Astrocyte (in vitro differentiated cells and primary cell): ENCODE measurements at regions not wholly inside any gene's neighbourhood (a gene's known extent, or its start where the extent isn't known, plus 50 kb on each side); places are given as distances from the start of the nearest gene placed in this dataset.
"Not testable (repeated sequence)": the region's sequence is repeated elsewhere in the genome, so short reads cannot be mapped to it uniquely, and the experiment has no call there.

Experiments used
- DNase-seq: peaks from one replicate; pipeline ENCODE4 v3.0.0-alpha.2; 2010; ENCODE audit warnings: low read depth
- FAIRE-seq: peaks from 2 replicates; lab custom pipeline; 2011; peaks lifted over from hg19 to GRCh38; lab: Jason Lieb, UNC
- H2AFZ ChIP-seq: 2 replicates; pipeline ENCODE4 v1.6.0; 2012; ENCODE audit warnings: low read depth, low read length, inconsistent platforms
- H3K27ac ChIP-seq: 2 replicates; pipeline ENCODE4 v1.5.1; 2011; ENCODE audit warnings: low read depth, low read length, inconsistent platforms
- H3K27me3 ChIP-seq: 2 replicates; pipeline ENCODE4 v1.6.0; 2011; ENCODE audit warnings: low read length, inconsistent platforms; ENCODE audit not compliant: insufficient read depth
- H3K36me3 ChIP-seq: 2 replicates; pipeline ENCODE4 v1.5.1; 2011; ENCODE audit warnings: low read length, inconsistent platforms; ENCODE audit not compliant: insufficient read depth
- H3K4me1 ChIP-seq: 2 replicates; pipeline ENCODE4 v1.5.1; 2011; ENCODE audit warnings: low read length, inconsistent platforms; ENCODE audit not compliant: insufficient read depth
- H3K4me2 ChIP-seq: 2 replicates; pipeline ENCODE4 v1.6.0; 2012; ENCODE audit warnings: low read length, inconsistent platforms
- H3K4me3 ChIP-seq: 2 replicates; pipeline ENCODE4 v1.5.1; 2011; ENCODE audit warnings: low read depth, mild to moderate bottlenecking, low read length, inconsistent platforms; ENCODE audit not compliant: insufficient read depth
- H3K79me2 ChIP-seq: 2 replicates; pipeline ENCODE4 v1.6.0; 2012; ENCODE audit warnings: mild to moderate bottlenecking, low read length, inconsistent platforms; ENCODE audit not compliant: insufficient read depth
- H3K9ac ChIP-seq: 2 replicates; pipeline ENCODE4 v1.6.0; 2012; ENCODE audit warnings: mild to moderate bottlenecking, low read length, inconsistent platforms
- H3K9me3 ChIP-seq: 2 replicates; pipeline ENCODE4 v1.5.1; 2012; ENCODE audit warnings: low read depth, mild to moderate bottlenecking, low read length, inconsistent platforms; ENCODE audit not compliant: insufficient read depth
- H4K20me1 ChIP-seq: 2 replicates; pipeline ENCODE4 v1.6.0; 2012; ENCODE audit warnings: low read length, inconsistent platforms; ENCODE audit not compliant: insufficient read depth
- H3K27ac Mint-ChIP-seq: one replicate; pipeline ENCODE4 v1.8.0; 2021; ENCODE audit warnings: mild to moderate bottlenecking, mixed read lengths; ENCODE audit not compliant: unreplicated experiment
- H3K27me3 Mint-ChIP-seq: one replicate; pipeline ENCODE4 v1.8.0; 2021; ENCODE audit warnings: low read depth, mixed read lengths; ENCODE audit not compliant: unreplicated experiment
- H3K36me3 Mint-ChIP-seq: one replicate; pipeline ENCODE4 v1.8.0; 2021; ENCODE audit warnings: low read depth, mixed read lengths; ENCODE audit not compliant: unreplicated experiment
- H3K4me1 Mint-ChIP-seq: one replicate; pipeline ENCODE4 v1.8.0; 2021; ENCODE audit warnings: low read depth, mixed read lengths; ENCODE audit not compliant: unreplicated experiment
- H3K4me3 Mint-ChIP-seq: one replicate; pipeline ENCODE4 v1.8.0; 2021; ENCODE audit warnings: mild to moderate bottlenecking, moderate library complexity, mixed read lengths; ENCODE audit not compliant: unreplicated experiment
- H3K9me3 Mint-ChIP-seq: one replicate; pipeline ENCODE4 v1.8.0; 2021; ENCODE audit warnings: mild to moderate bottlenecking, mixed read lengths; ENCODE audit not compliant: unreplicated experiment
- EZH2 ChIP-seq: IDR thresholded peaks from 2 replicates; pipeline ENCODE4 v1.6.1; 2012; ENCODE audit warnings: mild to moderate bottlenecking, low read length, inconsistent platforms; ENCODE audit not compliant: insufficient read depth
- TF ChIP-seq, protein P1 (sequence below): IDR thresholded peaks from 2 replicates; pipeline ENCODE4 v1.5.1; 2011; ENCODE audit warnings: low read depth, mild to moderate bottlenecking, inconsistent platforms, low read length, moderate library complexity; ENCODE audit not compliant: insufficient read depth

DNA sequence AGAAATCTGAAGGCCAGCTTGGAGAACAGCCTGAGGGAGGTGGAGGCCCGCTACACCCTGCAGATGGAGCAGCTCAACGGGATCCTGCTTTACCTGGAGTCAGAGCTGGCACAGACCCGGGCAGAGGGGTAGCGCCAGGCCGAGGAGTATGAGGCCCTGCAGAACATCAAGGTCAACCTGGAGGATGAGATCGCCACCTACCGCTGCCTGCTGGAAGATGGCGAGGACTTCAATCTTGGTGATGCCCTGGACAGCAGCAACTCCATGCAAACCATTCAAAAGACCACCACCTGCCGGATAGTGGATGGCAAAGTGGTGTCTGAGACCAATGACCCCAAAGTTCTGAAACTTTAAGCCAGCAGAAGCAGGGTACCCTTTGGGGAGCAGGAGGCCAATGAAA, 318.4 kb downstream of the ZFHX3 start:
- not testable (repeated sequence) for H3K79me2 ChIP-seq, H3K4me2 ChIP-seq, H3K9me3 Mint-ChIP-seq, H3K4me3 Mint-ChIP-seq, H3K36me3 ChIP-seq, H3K4me3 ChIP-seq, FAIRE-seq, H3K27me3 Mint-ChIP-seq, H3K27me3 ChIP-seq, H4K20me1 ChIP-seq, H3K9me3 ChIP-seq, H3K27ac ChIP-seq, H3K9ac ChIP-seq, H3K4me1 Mint-ChIP-seq, H2AFZ ChIP-seq, H3K4me1 ChIP-seq, DNase-seq, H3K36me3 Mint-ChIP-seq, H3K27ac Mint-ChIP-seq

DNA sequence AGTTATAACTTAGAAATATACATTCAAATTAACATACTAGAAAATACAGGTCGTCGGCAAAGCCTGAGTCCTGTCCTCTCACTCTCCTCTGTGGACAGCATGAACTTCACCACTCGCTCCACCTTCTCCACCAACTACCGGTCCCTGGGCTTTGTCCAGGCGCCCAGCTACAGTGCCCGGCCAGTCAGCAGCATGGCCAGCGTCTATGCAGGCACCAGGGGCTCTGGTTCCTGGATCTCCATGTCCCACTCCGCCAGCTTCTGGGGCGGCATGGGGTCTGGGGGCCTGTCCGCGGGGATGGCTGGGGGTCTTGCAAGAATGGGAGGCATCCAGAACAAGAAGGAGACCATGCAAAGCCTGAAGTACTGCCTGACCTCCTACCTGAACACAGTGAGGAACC, 319.4 kb downstream of the ZFHX3 start:
- Mint-ChIP-seq H3K4me3 (no peak overlapping the region), H3K27me3 (no peaks in the 10 kb centered on the region), H3K27ac (no peak overlapping the region), H3K9me3 (no peaks in the 10 kb centered on the region), H3K4me1 (no peaks in the 10 kb centered on the region), H3K36me3 (peaks cover 2% of the 10 kb centered on the region)
- H3K27me3 ChIP-seq = no peaks in the 10 kb centered on the region
- no peak overlapping the region for H3K9ac ChIP-seq
- no peaks in the 10 kb centered on the region for H4K20me1 ChIP-seq
- DNase-seq (no peak), FAIRE-seq (no peak)
- no peak overlapping the region for H3K4me2 ChIP-seq
- no peaks in the 10 kb centered on the region for H3K4me1 ChIP-seq
- no peaks in the 10 kb centered on the region for H3K9me3 ChIP-seq
- TF ChIP-seq, protein P1, sequence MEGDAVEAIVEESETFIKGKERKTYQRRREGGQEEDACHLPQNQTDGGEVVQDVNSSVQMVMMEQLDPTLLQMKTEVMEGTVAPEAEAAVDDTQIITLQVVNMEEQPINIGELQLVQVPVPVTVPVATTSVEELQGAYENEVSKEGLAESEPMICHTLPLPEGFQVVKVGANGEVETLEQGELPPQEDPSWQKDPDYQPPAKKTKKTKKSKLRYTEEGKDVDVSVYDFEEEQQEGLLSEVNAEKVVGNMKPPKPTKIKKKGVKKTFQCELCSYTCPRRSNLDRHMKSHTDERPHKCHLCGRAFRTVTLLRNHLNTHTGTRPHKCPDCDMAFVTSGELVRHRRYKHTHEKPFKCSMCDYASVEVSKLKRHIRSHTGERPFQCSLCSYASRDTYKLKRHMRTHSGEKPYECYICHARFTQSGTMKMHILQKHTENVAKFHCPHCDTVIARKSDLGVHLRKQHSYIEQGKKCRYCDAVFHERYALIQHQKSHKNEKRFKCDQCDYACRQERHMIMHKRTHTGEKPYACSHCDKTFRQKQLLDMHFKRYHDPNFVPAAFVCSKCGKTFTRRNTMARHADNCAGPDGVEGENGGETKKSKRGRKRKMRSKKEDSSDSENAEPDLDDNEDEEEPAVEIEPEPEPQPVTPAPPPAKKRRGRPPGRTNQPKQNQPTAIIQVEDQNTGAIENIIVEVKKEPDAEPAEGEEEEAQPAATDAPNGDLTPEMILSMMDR = no peak
- no peak for TF ChIP-seq EZH2
- H3K27ac ChIP-seq = no peak overlapping the region
- H3K4me3 ChIP-seq = no peak overlapping the region
- H3K36me3 ChIP-seq = no peaks in the 10 kb centered on the region
- H2AFZ ChIP-seq = no peak overlapping the region
- H3K79me2 ChIP-seq = no peaks in the 10 kb centered on the region

DNA sequence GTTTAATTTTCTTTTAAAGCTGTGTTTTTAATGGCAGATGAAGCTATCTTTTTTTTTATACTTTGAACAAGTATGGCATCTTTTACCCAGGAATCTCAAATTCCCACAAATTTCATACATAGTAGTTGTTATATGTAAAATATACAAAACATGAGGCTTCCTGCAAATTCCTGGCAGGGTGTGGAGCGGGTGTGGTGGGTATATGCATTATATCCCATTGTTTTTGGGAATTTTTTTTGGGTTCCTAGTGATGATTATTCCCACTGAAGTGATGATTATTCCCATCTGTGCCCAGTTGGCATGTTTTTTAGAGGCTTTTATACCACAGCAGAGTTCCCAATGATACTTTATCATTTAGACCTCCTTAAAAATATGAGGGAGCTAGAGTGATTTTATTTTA, 320.4 kb downstream of the ZFHX3 start:
- TF ChIP-seq, protein P1 = no peak
- TF ChIP-seq EZH2 = no peak
- H3K27me3 Mint-ChIP-seq = no peaks in the 10 kb centered on the region
- Histone ChIP-seq H4K20me1 (no peaks in the 10 kb centered on the region), H3K36me3 (no peaks in the 10 kb centered on the region), H3K4me3 (no peak overlapping the region), H3K79me2 (no peaks in the 10 kb centered on the region), H3K27me3 (no peaks in the 10 kb centered on the region), H3K9me3 (no peaks in the 10 kb centered on the region), H3K4me2 (no peak overlapping the region), H3K9ac (no peak overlapping the region), H2AFZ (no peak overlapping the region), H3K27ac (no peak overlapping the region), H3K4me1 (no peaks in the 10 kb centered on the region)
- H3K4me3 Mint-ChIP-seq = no peak overlapping the region
- FAIRE-seq = no peak
- H3K36me3 Mint-ChIP-seq = peaks cover 2% of the 10 kb centered on the region
- no peaks in the 10 kb centered on the region for H3K9me3 Mint-ChIP-seq
- H3K27ac Mint-ChIP-seq = no peak overlapping the region
- no peaks in the 10 kb centered on the region for H3K4me1 Mint-ChIP-seq
- DNase-seq = no peak
